ENCODE measurements at regions not wholly inside any gene's neighbourhood (a gene's known extent, or its start where the extent isn't known, plus 50 kb on each side); places are given as distances from the start of the nearest gene placed in this dataset.

DNA sequence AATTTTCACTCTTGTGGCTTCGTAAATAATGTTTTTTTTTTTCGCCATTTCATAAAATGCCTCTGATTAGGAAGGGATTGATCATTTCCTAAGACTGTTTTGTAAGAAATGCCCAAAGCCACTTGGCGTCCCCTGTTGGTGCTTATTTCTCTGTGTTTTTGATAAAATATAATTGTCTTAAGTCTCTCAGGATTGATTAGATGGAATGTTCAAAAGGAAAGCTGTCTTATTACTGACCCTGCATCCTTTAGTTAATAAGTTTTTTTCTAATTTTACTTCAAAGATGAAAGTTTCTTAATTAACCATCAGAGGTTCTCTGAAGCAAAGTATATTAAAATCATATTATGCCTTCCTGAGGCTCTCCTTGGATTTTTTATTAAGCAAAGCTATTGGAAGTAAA lies 624.3 kb upstream of the TENM4 start:
- no peak for DNase-seq (ENCODE audit: low spot score)

DNA sequence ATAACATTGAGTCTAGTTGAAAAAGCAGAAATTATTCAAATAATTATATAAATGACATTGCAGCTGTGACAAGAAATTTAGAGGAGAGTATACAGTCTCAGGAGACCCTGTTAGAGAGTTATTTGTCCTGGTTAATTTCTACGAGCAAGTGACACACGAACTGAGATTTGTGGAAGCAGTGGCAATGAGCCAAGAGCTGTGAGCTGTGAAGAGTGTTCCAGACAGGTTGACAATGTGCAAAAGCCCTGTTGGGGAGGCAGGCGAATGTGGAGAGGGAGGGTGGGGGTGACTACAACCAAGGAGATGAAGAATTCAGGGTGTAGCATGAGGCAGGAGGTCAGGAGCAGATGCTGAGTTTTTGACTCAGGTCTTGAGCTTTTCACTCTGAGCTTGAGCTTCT lies 620.2 kb upstream of the TENM4 start:
- DNase-seq (ENCODE audit: low spot score), result no peak

DNA sequence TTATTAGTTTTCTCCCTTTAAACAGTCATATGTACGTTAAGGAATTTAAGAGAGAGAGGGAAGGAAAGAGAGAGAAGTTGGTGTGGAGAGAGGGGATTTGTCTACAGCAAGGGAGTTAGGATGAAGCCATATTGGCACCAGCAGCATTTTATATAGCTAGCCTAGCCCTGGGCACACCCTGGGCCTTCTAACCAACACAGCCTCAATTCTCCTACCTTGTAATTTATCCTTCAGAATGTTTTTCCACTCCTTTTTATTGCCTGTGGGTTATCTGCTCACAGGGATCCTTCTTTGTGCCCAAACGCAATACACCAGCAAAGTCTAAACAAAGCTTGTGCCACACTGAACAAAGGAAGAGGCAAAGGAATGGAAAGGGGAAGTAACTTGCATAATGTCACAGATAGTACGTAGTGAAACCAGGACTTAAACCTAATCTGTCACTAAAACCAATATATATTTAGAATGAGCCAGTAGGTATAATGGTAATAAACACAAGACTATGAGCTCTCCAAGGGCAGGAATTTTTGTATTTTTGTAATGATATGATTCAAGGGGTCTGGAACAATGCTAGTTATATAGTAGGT lies 613.8 kb upstream of the TENM4 start:
- no peak for DNase-seq (ENCODE audit: low spot score)

DNA sequence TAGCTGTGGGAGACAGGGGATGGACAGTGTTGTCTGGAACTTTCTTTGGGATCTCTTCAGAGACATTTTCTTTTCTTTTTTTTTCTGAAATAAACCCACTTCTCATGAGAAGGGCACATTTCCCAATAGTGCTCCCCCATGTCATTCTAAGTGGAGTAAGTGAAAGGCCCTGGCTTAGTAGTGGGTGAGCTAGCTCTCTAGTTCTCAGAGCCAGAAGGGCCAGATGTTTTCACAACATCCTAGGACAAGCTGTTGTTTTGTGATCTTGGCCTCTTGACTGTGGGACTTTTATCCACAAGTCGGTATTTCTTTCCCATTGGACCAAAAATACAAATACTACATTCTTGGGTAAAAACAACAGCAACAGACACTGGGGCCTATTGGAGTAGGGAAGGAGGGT lies 607.7 kb upstream of the TENM4 start:
- DNase-seq (ENCODE audit: low spot score), result no peak

DNA sequence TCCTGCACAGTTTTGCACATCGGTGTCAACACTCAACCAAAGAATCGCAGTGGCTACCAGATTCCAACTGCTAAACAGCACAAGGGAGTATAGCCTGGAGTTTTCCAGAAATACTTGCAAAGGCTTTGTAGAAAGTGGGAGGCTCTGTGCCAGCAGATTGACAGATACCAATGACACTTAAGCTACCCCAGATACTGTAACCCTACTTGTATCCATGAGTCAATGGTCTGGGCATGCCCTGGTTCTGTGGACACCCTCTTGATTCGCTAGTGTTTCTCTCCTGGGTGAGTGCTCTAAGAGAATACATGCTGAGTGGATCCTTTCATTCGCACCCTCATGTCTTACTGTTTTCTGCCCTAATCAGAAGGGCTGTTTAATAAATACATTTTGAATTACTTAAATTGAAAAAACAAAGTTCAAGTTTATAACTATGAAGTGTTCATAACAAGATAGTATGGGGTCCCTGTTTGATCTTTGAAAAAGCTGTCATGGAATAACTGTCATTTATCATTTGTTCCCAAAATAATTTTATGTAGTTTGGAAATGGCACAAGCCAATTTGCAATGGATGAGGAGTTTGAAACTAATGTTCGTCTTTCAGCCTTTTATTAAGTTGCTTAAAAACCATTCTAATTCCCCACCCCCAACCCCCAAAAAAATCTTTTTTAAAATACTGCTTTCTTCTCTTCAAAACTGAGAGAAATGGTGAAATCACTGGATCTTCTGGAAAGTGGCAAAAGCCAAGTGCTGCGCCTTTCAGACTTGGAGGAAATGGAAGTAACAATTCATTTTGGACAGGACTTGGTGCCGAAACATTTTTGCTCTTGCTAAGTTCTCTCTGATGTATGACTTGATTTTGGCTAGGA lies 600.5 kb upstream of the TENM4 start:
- no peak for DNase-seq (ENCODE audit: low spot score)

DNA sequence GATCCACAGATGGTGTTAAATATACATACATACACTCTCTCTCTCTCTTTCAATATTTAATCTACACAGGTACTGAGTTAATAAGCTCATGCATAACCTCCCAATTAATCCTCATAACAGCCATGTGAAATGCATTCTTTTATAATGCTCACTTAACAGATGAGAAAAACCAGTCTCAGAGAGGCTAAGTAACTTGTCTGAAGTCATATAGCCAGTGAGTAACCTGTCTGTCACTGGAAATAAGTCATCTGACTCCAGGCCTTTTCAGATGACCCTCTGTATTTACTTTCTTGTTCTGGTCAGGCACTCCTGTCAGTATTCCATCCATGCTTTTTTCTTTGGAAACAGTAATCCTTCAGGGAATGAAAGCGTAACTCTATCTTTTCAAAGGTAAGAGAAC lies 594.0 kb upstream of the TENM4 start:
- DNase-seq (ENCODE audit: low spot score), result no peak

DNA sequence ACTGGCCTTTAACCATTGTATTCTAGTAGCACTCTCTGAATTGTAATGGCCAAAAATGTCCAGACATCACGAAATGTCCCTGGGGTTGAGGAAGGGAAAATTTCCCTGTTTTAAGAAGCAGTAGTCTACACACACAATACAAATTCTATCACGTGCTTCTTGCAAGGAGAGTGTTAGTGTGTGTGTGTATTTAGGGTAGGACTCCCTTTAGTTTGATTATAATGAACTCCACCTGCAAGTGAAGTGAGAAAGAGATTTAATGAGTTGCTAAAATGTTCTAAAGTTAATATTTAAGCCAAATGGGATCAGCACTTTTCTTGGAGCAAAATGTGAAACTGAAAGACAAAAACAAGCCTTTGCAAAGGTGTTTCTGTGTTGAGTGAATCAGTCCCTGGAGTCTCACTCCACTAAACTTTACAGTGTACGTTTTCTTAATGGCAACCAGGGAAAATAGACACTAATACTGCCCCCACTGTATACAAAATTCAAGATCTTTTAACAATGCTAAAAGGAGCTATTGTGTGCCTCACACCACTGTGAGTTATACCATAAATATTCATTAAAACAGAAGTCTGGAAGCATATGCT lies 590.3 kb upstream of the TENM4 start:
- no peak for DNase-seq (ENCODE audit: low spot score)

DNA sequence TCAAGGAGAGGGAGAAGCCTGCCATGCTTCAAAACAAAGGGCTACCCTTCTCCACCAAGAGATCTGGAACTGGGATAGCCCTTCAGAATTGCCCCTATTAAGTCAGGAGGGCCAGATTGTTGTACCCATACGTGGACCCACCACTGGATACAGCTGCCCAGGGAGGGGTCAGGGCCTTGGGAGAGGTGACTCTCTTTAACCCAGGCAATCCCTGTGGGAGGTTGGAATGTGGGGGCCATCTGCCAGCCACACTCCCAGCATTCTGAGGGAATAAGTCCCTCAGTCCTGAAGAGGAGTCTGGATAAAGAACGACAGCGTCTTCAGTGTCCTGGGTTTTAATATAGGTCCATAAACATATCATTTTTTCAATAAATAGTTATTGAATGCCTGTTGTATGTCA lies 588.2 kb upstream of the TENM4 start:
- no peak for DNase-seq (ENCODE audit: low spot score)

DNA sequence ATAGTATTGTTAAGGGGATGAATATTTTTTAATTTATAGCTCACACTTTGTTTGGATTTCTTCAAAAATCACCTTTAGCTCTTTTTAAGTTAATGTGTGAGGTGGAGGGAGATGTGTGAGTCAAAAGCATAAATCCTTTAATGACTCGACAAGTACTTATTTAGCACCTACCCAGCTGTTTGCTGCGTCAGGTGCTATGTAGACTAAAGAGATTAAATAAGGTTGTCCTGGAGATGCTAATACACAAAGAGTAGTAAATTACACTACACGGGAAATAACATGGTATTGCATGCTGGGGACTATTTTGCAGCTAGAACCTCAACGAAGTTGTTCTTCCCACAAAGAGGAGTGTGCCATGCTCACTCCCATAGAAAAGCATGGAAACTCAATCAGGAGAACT lies 583.3 kb upstream of the TENM4 start:
- DNase-seq (ENCODE audit: low spot score), result no peak

DNA sequence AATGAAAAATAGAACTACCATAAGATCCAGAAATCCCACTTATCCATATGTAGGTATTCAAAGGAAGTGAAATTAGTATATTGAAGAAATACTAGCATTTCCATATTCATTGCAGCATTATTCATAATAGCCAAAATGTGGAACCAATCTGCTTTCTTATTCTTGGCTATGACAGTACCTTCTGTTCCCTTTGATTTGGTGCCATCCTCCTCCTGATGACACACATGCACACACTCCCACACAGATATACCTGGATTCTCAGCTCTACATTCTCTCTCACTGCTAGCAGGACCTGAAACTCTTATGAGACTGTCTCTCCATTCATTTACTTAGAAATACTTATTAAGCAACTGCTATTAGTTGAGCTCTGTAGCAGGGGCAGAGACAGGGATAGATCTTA lies 582.6 kb upstream of the TENM4 start:
- DNase-seq (ENCODE audit: low spot score), result no peak

DNA sequence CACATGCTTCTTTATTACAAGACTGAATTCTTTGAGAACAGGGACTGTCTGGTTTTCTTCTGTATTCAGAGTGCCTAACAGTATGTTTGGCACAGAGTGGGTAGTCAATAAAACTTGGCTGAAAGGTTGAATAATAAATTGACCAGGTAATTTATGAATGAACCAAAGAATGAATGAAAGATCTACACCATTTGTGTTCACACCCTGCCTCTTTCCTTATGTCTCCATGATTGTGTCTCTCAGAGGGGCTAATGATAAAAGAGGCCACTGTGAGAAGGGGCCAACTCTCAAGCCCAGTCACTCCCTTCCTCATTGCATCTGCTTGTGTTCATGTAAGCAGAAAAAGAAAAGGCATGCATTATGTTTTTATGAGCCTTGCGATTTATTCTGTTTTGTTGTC lies 569.7 kb upstream of the TENM4 start:
- DNase-seq (ENCODE audit: low spot score), result no peak

DNA sequence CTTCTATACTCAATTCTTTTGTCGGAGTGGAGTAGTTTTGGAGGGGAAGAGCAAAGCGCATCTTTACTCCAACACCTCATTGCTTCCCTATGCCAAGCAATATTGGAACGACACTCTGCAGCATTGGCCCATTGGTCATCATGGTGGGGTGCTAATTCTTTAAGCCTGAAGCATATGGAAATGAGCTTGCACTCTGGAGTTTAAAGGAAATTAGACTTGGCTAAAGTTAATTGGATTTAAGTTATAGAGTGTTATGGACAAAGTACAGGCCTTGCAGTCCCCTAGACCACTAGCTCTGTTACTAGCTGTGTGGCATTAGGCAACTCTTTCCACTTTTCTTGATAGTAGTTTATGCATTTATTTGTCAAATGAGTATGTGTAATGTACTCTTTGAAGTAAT lies 568.3 kb upstream of the TENM4 start:
- no peak for DNase-seq (ENCODE audit: low spot score)

DNA sequence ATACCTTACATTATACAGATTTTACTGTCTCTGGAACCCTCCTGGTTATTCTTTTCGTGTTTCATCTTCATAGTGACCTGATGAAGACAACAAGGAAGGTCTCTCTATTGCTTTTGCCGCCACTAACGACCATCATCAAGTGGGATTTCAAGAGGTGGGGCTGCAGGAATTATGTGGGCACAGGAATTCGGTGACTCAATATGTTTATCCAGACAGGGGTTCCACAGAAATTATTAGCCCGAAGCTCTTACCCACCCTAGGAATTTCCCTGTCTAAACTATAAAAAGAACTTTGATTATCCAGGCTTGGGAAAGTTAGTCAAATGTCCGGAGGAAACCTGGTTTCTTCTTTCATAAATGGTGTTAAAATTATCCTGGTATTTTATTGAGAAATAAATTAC lies 566.8 kb upstream of the TENM4 start:
- no peak for DNase-seq (ENCODE audit: low spot score)

DNA sequence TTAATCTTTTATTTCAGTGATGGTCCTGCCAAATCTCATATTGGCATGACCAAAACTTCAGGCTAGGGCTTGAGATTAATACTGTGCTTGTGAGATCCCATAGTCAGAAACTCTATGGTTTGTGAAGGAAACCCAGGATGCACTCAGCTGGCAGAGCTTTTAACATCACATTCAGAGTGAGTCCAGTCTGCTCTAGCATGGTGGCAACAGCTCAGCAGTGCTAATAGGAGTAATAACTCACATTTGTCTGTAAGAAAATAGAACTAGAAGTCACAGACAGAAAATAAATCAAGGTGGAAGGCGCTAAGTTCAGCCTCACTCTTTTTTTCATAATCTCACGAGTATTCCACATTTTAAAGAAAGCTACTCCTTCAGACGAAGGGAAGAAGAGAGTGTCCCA lies 549.3 kb upstream of the TENM4 start:
- DNase-seq (ENCODE audit: low spot score), result no peak

DNA sequence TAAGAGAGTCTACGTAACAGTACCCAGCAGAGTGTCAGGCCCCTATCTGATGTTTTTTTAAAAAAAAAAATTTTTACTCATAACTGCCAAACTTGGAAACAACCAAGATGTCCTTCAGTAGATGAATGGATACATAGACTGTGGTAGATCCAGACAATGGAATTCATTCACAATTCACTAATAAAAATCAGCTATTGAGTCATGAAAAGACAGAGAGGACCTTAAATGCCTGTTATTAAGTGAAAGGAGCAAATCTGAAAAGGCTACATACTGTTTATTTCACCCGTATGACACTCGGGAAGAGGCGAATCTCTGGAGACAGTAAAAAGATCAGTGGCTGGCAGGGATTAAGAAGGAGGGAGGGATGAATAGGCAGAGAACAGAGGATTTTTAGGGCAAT lies 541.4 kb upstream of the TENM4 start:
- DNase-seq (ENCODE audit: low spot score), result no peak

DNA sequence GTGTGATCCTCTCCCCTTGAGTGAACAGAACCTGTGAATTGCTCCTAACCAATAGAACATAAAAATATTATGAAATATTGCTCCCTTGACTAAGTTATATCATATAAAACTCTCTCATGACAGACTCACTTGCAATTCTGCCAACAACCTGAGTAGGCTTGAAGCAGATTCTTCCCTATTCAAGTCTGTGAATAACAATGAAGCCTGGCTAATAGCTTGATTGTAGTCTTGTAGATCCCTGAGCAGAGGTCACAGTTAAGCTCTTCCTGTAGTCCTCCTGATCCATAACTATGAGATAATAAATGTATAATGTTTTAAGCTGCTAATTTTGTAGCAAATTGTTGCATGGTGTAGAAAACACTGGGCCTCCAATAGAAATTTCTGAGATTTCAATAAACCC lies 540.1 kb upstream of the TENM4 start:
- no peak for DNase-seq (ENCODE audit: low spot score)

DNA sequence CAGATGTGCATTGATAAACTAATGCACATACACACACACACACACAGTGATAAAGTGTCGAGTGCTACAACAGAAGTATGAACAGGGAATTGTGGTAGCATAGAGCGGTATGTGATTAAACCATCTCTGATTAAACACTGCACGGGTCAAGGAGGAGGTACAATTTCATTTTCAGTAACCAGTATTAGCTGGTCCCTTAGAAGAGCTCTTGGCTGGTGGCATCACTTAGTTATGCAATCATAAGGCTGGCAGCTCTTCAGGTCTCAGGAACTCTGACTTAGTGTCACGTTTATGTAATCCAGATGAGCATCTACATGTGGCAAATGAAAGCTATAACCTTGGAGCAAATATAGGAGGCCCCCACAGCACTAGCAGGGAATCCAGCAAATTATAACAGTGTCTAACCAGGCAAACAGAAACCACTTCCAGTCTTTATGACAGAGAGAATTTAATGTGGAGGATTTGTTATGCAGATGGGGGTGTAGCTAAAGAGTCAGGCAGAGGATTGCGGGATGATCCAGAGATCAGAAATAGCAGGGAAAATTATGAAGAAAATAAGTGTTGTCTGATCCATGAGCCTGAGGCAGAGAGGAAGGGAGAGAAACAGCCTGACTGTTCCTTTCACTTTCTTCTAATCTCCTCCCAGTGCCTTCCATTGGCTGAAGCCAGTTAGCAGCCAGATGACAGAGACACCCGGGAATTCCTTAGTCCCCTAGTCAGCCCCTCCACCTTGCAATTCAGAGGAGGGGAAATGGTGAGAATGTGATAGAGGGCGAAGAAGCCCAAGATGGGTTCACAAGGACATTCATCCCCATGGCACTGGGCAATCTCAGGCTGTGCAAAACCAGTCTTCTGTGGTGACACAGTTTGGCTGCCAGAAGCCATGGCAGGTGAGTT lies 533.1 kb upstream of the TENM4 start:
- no peak for DNase-seq (ENCODE audit: low spot score)

DNA sequence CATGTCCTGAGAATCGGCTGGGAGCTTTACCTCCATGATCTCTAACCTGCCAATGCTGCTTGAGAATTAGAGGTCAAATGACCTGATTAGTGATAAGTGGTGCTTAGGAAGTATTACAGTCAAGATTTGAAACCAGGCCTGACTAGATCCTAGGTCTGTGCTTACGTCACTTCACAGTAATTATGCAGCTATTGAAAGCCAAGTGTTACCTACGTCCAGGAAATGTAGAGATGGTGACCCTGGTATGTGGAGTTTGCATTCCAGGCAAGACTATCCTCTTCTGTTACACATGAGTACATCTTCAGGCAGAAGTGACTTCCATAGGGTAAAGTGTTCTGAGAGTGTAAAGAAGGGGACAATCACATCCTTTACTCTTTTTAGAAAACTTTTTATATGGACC lies 530.4 kb upstream of the TENM4 start:
- no peak for DNase-seq (ENCODE audit: low spot score)

DNA sequence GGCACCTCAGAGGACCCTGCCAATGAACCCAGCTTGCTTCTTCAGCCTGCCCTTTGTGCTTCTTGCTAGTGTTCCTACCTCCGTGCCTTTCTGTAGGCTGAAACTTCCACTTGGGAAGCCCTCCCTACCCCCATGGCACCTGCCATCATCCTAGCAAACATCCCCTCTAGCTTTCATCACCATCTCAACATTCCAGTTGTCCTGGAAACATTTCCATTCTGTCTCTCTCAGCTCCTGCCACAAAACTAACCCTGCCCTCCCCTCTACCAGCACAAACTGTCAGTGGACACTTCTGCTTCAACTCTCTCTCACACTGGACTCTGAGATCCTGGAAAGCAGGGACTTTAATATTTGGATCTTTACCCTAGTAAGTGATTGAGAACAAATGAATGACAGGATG lies 525.8 kb upstream of the TENM4 start:
- no peak for DNase-seq (ENCODE audit: low spot score)

DNA sequence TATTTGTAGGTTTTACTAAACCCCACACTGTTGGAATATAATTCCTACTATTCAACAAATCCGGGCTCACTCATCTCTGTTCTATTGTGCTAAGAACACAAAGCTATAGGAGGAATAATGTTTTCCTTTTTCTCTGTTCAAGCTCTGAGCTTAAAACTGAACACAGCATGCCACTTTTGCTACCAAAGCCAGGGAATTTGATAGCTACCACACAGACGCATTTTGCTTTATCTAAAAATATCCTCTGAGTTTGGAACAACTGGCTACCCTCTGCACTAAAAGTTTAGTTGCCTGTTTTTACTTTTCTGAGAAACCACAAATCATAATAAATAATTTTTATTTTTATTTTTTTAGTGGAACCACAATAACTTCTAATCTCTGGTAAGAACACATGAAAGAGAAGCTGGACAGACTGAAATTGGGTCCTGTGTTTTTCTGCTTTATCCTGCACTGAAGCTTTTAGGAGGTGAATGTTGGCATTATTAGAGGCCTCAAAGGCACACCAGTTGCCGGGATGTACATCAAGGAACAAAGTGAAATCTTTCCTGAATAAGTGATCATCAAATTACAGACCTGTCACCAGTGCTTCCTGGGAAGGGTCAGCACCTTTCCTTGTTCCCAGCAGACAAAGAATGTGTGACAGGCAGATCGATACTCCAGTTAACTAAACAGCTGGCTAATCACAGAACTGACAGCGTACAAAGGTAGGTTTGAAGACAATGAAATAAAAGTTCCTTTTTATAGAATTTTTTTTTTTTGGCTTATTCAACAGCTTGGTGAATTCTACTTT lies 523.2 kb upstream of the TENM4 start:
- DNase-seq (ENCODE audit: low spot score), result no peak

DNA sequence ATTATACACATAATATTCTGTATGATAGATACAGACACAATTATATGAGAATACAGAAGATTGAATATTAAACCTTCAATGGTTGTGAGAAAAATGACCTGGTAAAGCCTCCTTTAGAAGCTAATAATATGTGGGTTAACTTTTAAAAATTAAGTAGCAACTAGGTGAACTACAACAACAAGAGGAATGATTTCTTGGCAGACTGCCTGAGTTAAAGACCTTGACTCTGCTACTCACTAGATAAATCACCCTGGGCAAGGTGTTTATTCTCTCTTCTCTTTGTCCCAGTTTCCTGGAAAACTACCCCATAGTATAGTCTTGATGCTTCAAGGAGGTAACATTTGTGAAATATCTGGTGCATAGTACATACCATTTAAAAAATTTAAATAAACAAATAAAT lies 519.6 kb upstream of the TENM4 start:
- DNase-seq (ENCODE audit: low spot score), result no peak

DNA sequence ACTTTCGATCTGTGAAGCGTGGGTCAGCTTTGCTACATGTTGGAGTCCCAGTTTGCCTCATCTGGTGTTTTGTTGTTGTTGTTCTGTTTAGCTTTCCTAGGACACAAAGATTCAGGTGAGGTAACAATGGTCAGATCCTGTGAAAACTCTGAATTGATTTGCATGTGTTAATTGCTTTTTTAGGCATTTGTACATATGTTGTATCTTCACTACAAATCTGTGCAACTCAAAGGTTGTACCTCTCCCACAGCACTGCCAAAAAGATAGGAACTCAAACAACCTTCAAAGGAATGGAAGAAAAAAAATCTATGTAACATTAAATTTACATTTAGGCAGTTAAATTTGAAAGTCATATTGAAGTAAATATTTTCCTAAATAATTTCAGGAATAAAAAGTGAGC lies 518.5 kb upstream of the TENM4 start:
- no peak for DNase-seq (ENCODE audit: low spot score)
